Sigmoid colon (tissue), 6 donors: ENCODE measurements at regions not wholly inside any gene's neighbourhood (a gene's known extent, or its start where the extent isn't known, plus 50 kb on each side); places are given as distances from the start of the nearest gene placed in this dataset.

Experiments
- DNase-seq: peaks from one replicate; pipeline ENCODE4 v3.0.0-alpha.2; 2019
- H3K27ac ChIP-seq, 4 donors: fragments of 200-600 bp; sonication (generic); one replicate each; pipeline ENCODE4 v1.5.1; 2016 to 2019; ENCODE audit warnings: mild to moderate bottlenecking in 1 of 4
- H3K27me3 ChIP-seq, 3 donors: fragments of 200-600 bp; sonication (generic); one replicate each; pipeline ENCODE4 v1.5.1; 2019; ENCODE audit warnings: mild to moderate bottlenecking in 1 of 3
- H3K36me3 ChIP-seq, 4 donors: fragments of 200-600 bp; sonication (generic); one replicate each; pipeline ENCODE4 v1.5.1; 2016 to 2019
- H3K4me1 ChIP-seq, 4 donors: fragments of 200-600 bp; sonication (generic); one replicate each; pipeline ENCODE4 v1.5.1; 2017 to 2019
- H3K4me3 ChIP-seq, 4 donors: fragments of 200-600 bp; sonication (generic); one replicate each; pipeline ENCODE4 v1.5.1; 2017 to 2019; ENCODE audit warnings: mild to moderate bottlenecking in 2 of 4, moderate library complexity in 1 of 4
- H3K9me3 ChIP-seq, 4 donors: fragments of 200-600 bp in 3 of 4; sonication (generic) in 3 of 4; one replicate each; pipeline versions ENCODE4 v1.5.1 to v1.6.1; 2013 to 2019
- CTCF ChIP-seq, 4 experiments: fragments of 450-650 bp in 3 of 4; fragments of 200-600 bp in 1 of 4; IDR thresholded peaks; one replicate each; pipeline ENCODE4 v1.5.1; 2016 to 2019; ENCODE audit warnings: antibody characterized with exemption in 4 of 4, mild to moderate bottlenecking in 3 of 4, moderate library complexity in 2 of 4
- EP300 ChIP-seq, 4 donors: sonication (generic); formaldehyde crosslinking; IDR thresholded peaks; one replicate each; pipeline ENCODE4 v1.6.1; 2017; ENCODE audit warnings: antibody characterized with exemption in 4 of 4
- POLR2A ChIP-seq, 2 donors: fragments of 450-650 bp; IDR thresholded peaks; one replicate each; pipeline ENCODE4 v1.6.1; 2016; ENCODE audit warnings: antibody characterized with exemption in 2 of 2, mild to moderate bottlenecking in 2 of 2, moderate library complexity in 2 of 2
- POLR2AphosphoS5 ChIP-seq, 4 donors: sonication (generic); formaldehyde crosslinking; IDR thresholded peaks; one replicate each; pipeline ENCODE4 v1.6.1; 2017; ENCODE audit warnings: antibody characterized with exemption in 4 of 4
- WGBS, 2 donors: extraction: QIAGEN DNeasy Blood & Tissue Kit; methylation state at CpG; one replicate each; pipeline ENCODE4 v1.1.7; 2013; 5-methylcytosine and 5-hydroxymethylcytosine counted together
- intact Hi-C: fragments of 100-400 bp; cut with DNase I; formaldehyde crosslinking; loops from one replicate; pipeline ENCODE4 v1.15.1; 2023
- donor health status: healthy with polysubstance abuse.
- donor health status: healthy.

- no peak overlapping the region for H3K4me3 ChIP-seq
- no peak overlapping the region for H3K27ac ChIP-seq
- WGBS, 2 donors, result 23 to 40% methylated on average over 6 of the region's 6 CpGs
- no peaks in the 10 kb centered on the region for H3K27me3 ChIP-seq
- TF ChIP-seq CTCF (IDR thresholded peaks at IDR 0.05) (no peak), EP300 (IDR thresholded peaks at IDR 0.05) (no peak), POLR2A (IDR thresholded peaks at IDR 0.05) (no peak), POLR2AphosphoS5 (IDR thresholded peaks at IDR 0.05) (no peak)
- no peak for DNase-seq
- no peaks in the 10 kb centered on the region for H3K36me3 ChIP-seq
- no peaks in the 10 kb centered on the region for H3K9me3 ChIP-seq
- H3K4me1 ChIP-seq, result no peaks in the 10 kb centered on the region
- intact Hi-C loops, result no loop called here
These were observed 109.6 kb upstream of the UMPS start for GRCh38 chr3:124620600-124621063.

- no peak overlapping the region for H3K4me3 ChIP-seq
- DNase-seq, result no peak
- no peaks in the 10 kb centered on the region for H3K9me3 ChIP-seq
- no peaks in the 10 kb centered on the region for H3K4me1 ChIP-seq
- H3K27me3 ChIP-seq, result no peaks in the 10 kb centered on the region
- WGBS, 2 donors, result 56 to 76% methylated on average over 3 of the region's 3 CpGs
- intact Hi-C loops, result no loop called here
- no peak overlapping the region for H3K27ac ChIP-seq
- TF ChIP-seq CTCF (IDR thresholded peaks at IDR 0.05), result no peak
- TF ChIP-seq EP300 (IDR thresholded peaks at IDR 0.05), result no peak
- TF ChIP-seq POLR2AphosphoS5 (IDR thresholded peaks at IDR 0.05), result no peak
- no peak for TF ChIP-seq POLR2A (IDR thresholded peaks at IDR 0.05)
- no peaks in the 10 kb centered on the region for H3K36me3 ChIP-seq
These were observed 108.8 kb upstream of the UMPS start for GRCh38 chr3:124621498-124621897.

- intact Hi-C loops, result no loop called here
- no peaks in the 10 kb centered on the region for H3K27me3 ChIP-seq
- no peaks in the 10 kb centered on the region for H3K4me1 ChIP-seq
- no peak overlapping the region for H3K4me3 ChIP-seq
- no peaks in the 10 kb centered on the region for H3K9me3 ChIP-seq
- DNase-seq, result no peak
- H3K27ac ChIP-seq, result no peak overlapping the region
- no peaks in the 10 kb centered on the region for H3K36me3 ChIP-seq
- TF ChIP-seq CTCF (IDR thresholded peaks at IDR 0.05), result no peak
- TF ChIP-seq POLR2A (IDR thresholded peaks at IDR 0.05), result no peak
- no peak for TF ChIP-seq EP300 (IDR thresholded peaks at IDR 0.05)
- TF ChIP-seq POLR2AphosphoS5 (IDR thresholded peaks at IDR 0.05), result peak in 1 of 4 donors; percentile 49
These were observed 105.2 kb upstream of the UMPS start for GRCh38 chr3:124625074-124625473.

- Histone ChIP-seq H3K4me1 (no peaks in the 10 kb centered on the region), H3K9me3 (no peaks in the 10 kb centered on the region), H3K27me3 (no peaks in the 10 kb centered on the region), H3K4me3 (no peak overlapping the region), H3K27ac (no peak overlapping the region), H3K36me3 (no peaks in the 10 kb centered on the region)
- WGBS, 2 donors, result 71 to 84% methylated on average over 6 of the region's 6 CpGs
- intact Hi-C loops, result no loop called here
- TF ChIP-seq CTCF (IDR thresholded peaks at IDR 0.05) (no peak), POLR2AphosphoS5 (IDR thresholded peaks at IDR 0.05) (no peak), POLR2A (IDR thresholded peaks at IDR 0.05) (no peak), EP300 (IDR thresholded peaks at IDR 0.05) (no peak)
- DNase-seq, result no peak
These were observed 102.7 kb upstream of the UMPS start for GRCh38 chr3:124627501-124627908.

GRCh38 chr3:124628863-124629262 lies 101.4 kb upstream of the UMPS start:
- no peaks in the 10 kb centered on the region for H3K27me3 ChIP-seq
- no peaks in the 10 kb centered on the region for H3K9me3 ChIP-seq
- no peak for DNase-seq
- H3K4me1 ChIP-seq, result no peaks in the 10 kb centered on the region
- H3K36me3 ChIP-seq, result no peaks in the 10 kb centered on the region
- WGBS, 2 donors, result 60 to 76% methylated on average over 4 of the region's 4 CpGs
- TF ChIP-seq EP300 (IDR thresholded peaks at IDR 0.05) (no peak), POLR2A (IDR thresholded peaks at IDR 0.05) (no peak), POLR2AphosphoS5 (IDR thresholded peaks at IDR 0.05) (no peak), CTCF (IDR thresholded peaks at IDR 0.05) (no peak)
- intact Hi-C loops, result no loop called here
- H3K4me3 ChIP-seq, result no peak overlapping the region
- no peak overlapping the region for H3K27ac ChIP-seq
